SK-N-SH (cell line): ENCODE measurements at regions not wholly inside any gene's neighbourhood (a gene's known extent, or its start where the extent isn't known, plus 50 kb on each side); places are given as distances from the start of the nearest gene placed in this dataset.

Source experiments
- CTCF ChIA-PET: fragments of 300-600, 350-600 bp; formaldehyde crosslinking; extraction: SDS; loops from one replicate; lab custom pipeline; 2021; lab: Yijun Ruan, JAX
- POLR2A ChIA-PET: fragments of 350-600 bp; sonication (Branson Sonifier 250); formaldehyde crosslinking; extraction: SDS; loops from one replicate; lab custom pipeline; 2020; ENCODE audit warnings: antibody characterized with exemption, inconsistent platforms; lab: Yijun Ruan, JAX
- DNase-seq: peaks from one replicate; pipeline ENCODE4 v3.0.0; 2012
- H2AFZ ChIP-seq: fragments of 200-600 bp; sonication (generic); 2 replicates; pipeline ENCODE4 v1.8.1; 2016; ENCODE audit warnings: antibody characterized with exemption, mild to moderate bottlenecking, low read depth
- H3F3A ChIP-seq: fragments of 200-600 bp; sonication (generic); replicated peaks from 2 replicates; pipeline ENCODE3; 2016; ENCODE audit warnings: antibody characterized with exemption, mild to moderate bottlenecking; ENCODE audit not compliant: insufficient read depth
- H3K27ac ChIP-seq, 2 experiments: fragments of 200-500 bp in 1 of 2; fragments of 200-600 bp in 1 of 2; sonication (Bioruptor generic) in 1 of 2; sonication (generic), shearing (Covaris generic) in 1 of 2; 2 replicates each; pipeline versions ENCODE4 v1.5.1 to v1.6.1; 2014 to 2016; ENCODE audit warnings: low read depth in 2 of 2, inconsistent platforms in 1 of 2, low read length in 1 of 2, mild to moderate bottlenecking in 1 of 2, mixed read lengths in 1 of 2
- H3K27me3 ChIP-seq: fragments of 200-600 bp; sonication (generic), shearing (Covaris generic); 2 replicates; pipeline ENCODE4 v1.6.1; 2016; ENCODE audit warnings: mixed run types; ENCODE audit not compliant: insufficient read depth
- H3K36me3 ChIP-seq, 2 experiments: fragments of 200-500 bp in 1 of 2; fragments of 200-600 bp in 1 of 2; sonication (Bioruptor generic) in 1 of 2; sonication (generic) in 1 of 2; replicated peaks in 1 of 2; 2 replicates each; pipeline versions ENCODE3 to v1.5.1; 2014 to 2016; ENCODE audit warnings: low read length in 1 of 2, mild to moderate bottlenecking in 1 of 2; ENCODE audit not compliant: insufficient read depth in 2 of 2, control insufficient read depth in 1 of 2
- H3K4me1 ChIP-seq, 2 experiments: fragments of 200-500 bp in 1 of 2; fragments of 200-600 bp in 1 of 2; sonication (Bioruptor generic) in 1 of 2; sonication (generic), shearing (Covaris generic) in 1 of 2; 2 replicates each; pipeline versions ENCODE4 v1.5.1 to v1.6.1; 2014 to 2016; ENCODE audit warnings: low read depth in 1 of 2, low read length in 1 of 2, mixed run types in 1 of 2; ENCODE audit not compliant: insufficient read depth in 2 of 2, control insufficient read depth in 1 of 2
- H3K4me2 ChIP-seq: fragments of 200-600 bp; sonication (generic), shearing (Covaris generic); 2 replicates; pipeline ENCODE4 v1.6.1; 2017; ENCODE audit warnings: mixed run types
- H3K4me3 ChIP-seq, 2 experiments: fragments of 200-500 bp in 1 of 2; fragments of 200-600 bp in 1 of 2; sonication (Bioruptor generic) in 1 of 2; sonication (generic), shearing (Covaris generic) in 1 of 2; 2 replicates each; pipeline versions ENCODE4 v1.5.1 to v1.8.1; 2014 to 2016; ENCODE audit warnings: low read depth in 2 of 2, inconsistent platforms in 1 of 2, low read length in 1 of 2, mild to moderate bottlenecking in 1 of 2, mixed read lengths in 1 of 2, moderate library complexity in 1 of 2
- H3K79me2 ChIP-seq: fragments of 200-600 bp; sonication (generic); 2 replicates; pipeline ENCODE4 v1.8.1; 2017; ENCODE audit warnings: mild to moderate bottlenecking; ENCODE audit not compliant: insufficient read depth
- H3K9ac ChIP-seq: fragments of 200-600 bp; sonication (generic); 2 replicates; pipeline ENCODE4 v1.6.1; 2017; ENCODE audit warnings: mixed run types
- H3K9me2 ChIP-seq: fragments of 200-600 bp; sonication (generic); 2 replicates; pipeline ENCODE4 v1.6.1; 2017; ENCODE audit warnings: mixed run types
- H3K9me3 ChIP-seq: fragments of 200-600 bp; sonication (generic); 2 replicates; pipeline ENCODE4 v1.6.1; 2017; ENCODE audit warnings: mixed run types, mild to moderate bottlenecking, moderate library complexity
- H4K20me1 ChIP-seq: fragments of 200-600 bp; sonication (generic); 2 replicates; pipeline ENCODE4 v1.6.1; 2017; ENCODE audit warnings: mild to moderate bottlenecking, mixed run types; ENCODE audit not compliant: insufficient read depth
- CHD2 ChIP-seq: fragments of 150-350 bp; IDR thresholded peaks from 2 replicates; pipeline ENCODE4 v1.6.1; 2018; ENCODE audit warnings: low read length; ENCODE audit not compliant: partially characterized antibody
- EZH2phosphoT487 ChIP-seq: fragments of 200-600 bp; sonication (generic); IDR thresholded peaks from 2 replicates; pipeline ENCODE4 v1.6.1; 2017; ENCODE audit warnings: low read depth, mixed run types, mild to moderate bottlenecking, antibody characterized with exemption, moderate library complexity, borderline replicate concordance
- FOXJ3 ChIP-seq: sonication (generic); formaldehyde crosslinking; IDR thresholded peaks from 2 replicates; pipeline ENCODE4 v1.5.1; 2020; ENCODE audit warnings: mild to moderate bottlenecking, missing genetic modification reagents
- FOXM1 ChIP-seq: IDR thresholded peaks from 2 replicates; pipeline ENCODE4 v1.4.0; 2012; ENCODE audit warnings: low read depth, mild to moderate bottlenecking
- GABPA ChIP-seq: IDR thresholded peaks from 2 replicates; pipeline ENCODE4 v1.4.0; 2012; ENCODE audit warnings: low read depth, mild to moderate bottlenecking
- GATA2 ChIP-seq: sonication (generic); formaldehyde crosslinking; IDR thresholded peaks from 2 replicates; pipeline ENCODE4 v1.5.0; 2020; ENCODE audit warnings: mild to moderate bottlenecking, missing genetic modification reagents
- MXI1 ChIP-seq: IDR thresholded peaks from 2 replicates; pipeline ENCODE4 v1.6.1; 2012; ENCODE audit warnings: mild to moderate bottlenecking, low read depth, low read length, improper control_type of control experiment
- NFIC ChIP-seq: IDR thresholded peaks from 2 replicates; pipeline ENCODE4 v1.4.0; 2012; ENCODE audit warnings: borderline replicate concordance
- RCOR1 ChIP-seq: fragments of 150-350 bp; IDR thresholded peaks from 2 replicates; pipeline ENCODE4 v1.6.1; 2017; ENCODE audit warnings: antibody characterized with exemption, low read length
- REST ChIP-seq: IDR thresholded peaks from 2 replicates; pipeline ENCODE4 v1.6.1; 2012; ENCODE audit warnings: mild to moderate bottlenecking, low read depth, low read length, moderate library complexity
- RFX5 ChIP-seq: IDR thresholded peaks from 2 replicates; pipeline ENCODE4 v1.6.1; 2012; ENCODE audit warnings: mild to moderate bottlenecking, improper control_type of control experiment, low read length
- SMC3 ChIP-seq: IDR thresholded peaks from 2 replicates; pipeline ENCODE4 v1.6.1; 2012; ENCODE audit warnings: low read depth, low read length, improper control_type of control experiment
- USF1 ChIP-seq: IDR thresholded peaks from 2 replicates; pipeline ENCODE4 v1.4.0; 2012; ENCODE audit warnings: low read depth, borderline replicate concordance
- USF2 ChIP-seq: fragments of 150-350 bp; IDR thresholded peaks from 2 replicates; pipeline ENCODE4 v1.6.1; 2017; ENCODE audit warnings: antibody characterized with exemption, low read length, low read depth, borderline replicate concordance
- YY1 ChIP-seq: IDR thresholded peaks from 2 replicates; pipeline ENCODE4 v1.4.0; 2012; ENCODE audit warnings: low read depth, mild to moderate bottlenecking
- WGBS: methylation state at CpG from one replicate; pipeline ENCODE4 v1.1.6; 2017; ENCODE audit warnings: low lambda C conversion rate; 5-methylcytosine and 5-hydroxymethylcytosine counted together

GRCh38 chr16:86306811-86307513, 203.4 kb upstream of the FOXF1 start (continued):
- TF ChIP-seq CHD2, result no peak
- no peak for TF ChIP-seq SMC3

- Histone ChIP-seq H3K9me2 (no peaks in the 10 kb centered on the region), H4K20me1 (no peaks in the 10 kb centered on the region), H3F3A (no peaks in the 10 kb centered on the region), H3K9ac (no peak overlapping the region), H3K27me3 (peaks cover 75% of the 10 kb centered on the region), H3K27ac (no peak overlapping the region), H2AFZ (no peak overlapping the region)
- DNase-seq, result no peak
- CTCF ChIA-PET, result no interaction called here
- WGBS, result 12% methylated on average over 6 of the region's 6 CpGs
- no peak for TF ChIP-seq REST
- no peak for TF ChIP-seq YY1
- no peak for TF ChIP-seq GATA2 (CRISPR knock-in tag)
- no peak for TF ChIP-seq EZH2phosphoT487
- no peak for TF ChIP-seq NFIC
- no peak for TF ChIP-seq RCOR1
- TF ChIP-seq RFX5, result no peak
- no peak for TF ChIP-seq MXI1
- no peak for TF ChIP-seq USF1
- TF ChIP-seq GABPA, result no peak
- TF ChIP-seq SMC3, result no peak
- TF ChIP-seq FOXJ3 (CRISPR knock-in tag), result no peak
- no peak for TF ChIP-seq FOXM1
- TF ChIP-seq USF2, result no peak
- TF ChIP-seq, all 33 proteins: peak for 0
- Histone ChIP-seq H3K36me3 (no peaks in the 10 kb centered on the region), H3K4me2 (no peak overlapping the region), H3K9me3 (no peaks in the 10 kb centered on the region), H3K4me3 (no peak overlapping the region), H3K79me2 (no peaks in the 10 kb centered on the region), H3K4me1 (no peaks in the 10 kb centered on the region)
- POLR2A ChIA-PET, result no interaction called here
Observed at GRCh38 chr16:86307514-86307903, 202.8 kb upstream of the FOXF1 start.
